ENCODE measurements at regions not wholly inside any gene's neighbourhood (a gene's known extent, or its start where the extent isn't known, plus 50 kb on each side); places are given as distances from the start of the nearest gene placed in this dataset.

GRCh38 chr5:111839438-111839837 lies 82.4 kb upstream of the NREP start:
- Histone ChIP-seq H3K79me2 (ENCODE audit: insufficient read depth, low read depth, low read length) (no peaks in the 10 kb centered on the region), H3K4me2 (ENCODE audit: low read length) (no peak overlapping the region), H2AFZ (ENCODE audit: low read length) (no peak overlapping the region), H3K36me3 (ENCODE audit: insufficient read depth, low read length) (no peaks in the 10 kb centered on the region), H3K4me1 (ENCODE audit: insufficient read depth, low read length, poor library complexity, severe bottlenecking) (no peaks in the 10 kb centered on the region), H4K20me1 (ENCODE audit: insufficient read depth, low read length) (no peaks in the 10 kb centered on the region), H3K4me3 (ENCODE audit: low read depth, low read length, poor library complexity, severe bottlenecking) (no peak overlapping the region), H3K27ac (ENCODE audit: low read depth, low read length, poor library complexity, severe bottlenecking) (no peak overlapping the region), H3K9me3 (ENCODE audit: low read length) (no peaks in the 10 kb centered on the region), H3K9me2 (ENCODE audit: insufficient read depth, low read length) (no peaks in the 10 kb centered on the region)
- no peak for DNase-seq (ENCODE audit: low spot score)
- TF ChIP-seq CTCF (conservative IDR thresholded peaks at IDR 0.05; ENCODE audit: low read length) (no peak), EZH2phosphoT487 (IDR thresholded peaks at IDR 0.05; ENCODE audit: borderline replicate concordance, low read depth, low read length) (no peak)
- no TSS peak for BruUV-seq (replicated peaks)
- intact Hi-C loops (cut with micrococcal nuclease; ENCODE audit: unreplicated experiment), result no loop called here
- ChIA-PET CTCF (ENCODE audit: unreplicated experiment) (no interaction called here), POLR2A (interaction anchor here (1.2 kb wide), 1 partner anchor 13 kb away, joined by 3 read pairs; no protein-coding TSS in a partner anchor)

GRCh38 chr5:111836426-111836825 lies 79.4 kb upstream of the NREP start:
- no peak for TF ChIP-seq CTCF (conservative IDR thresholded peaks at IDR 0.05; ENCODE audit: low read length)
- TF ChIP-seq EZH2phosphoT487 (IDR thresholded peaks at IDR 0.05; ENCODE audit: borderline replicate concordance, low read depth, low read length), result no peak
- no peaks in the 10 kb centered on the region for H3K79me2 ChIP-seq (ENCODE audit: insufficient read depth, low read depth, low read length)
- no peaks in the 10 kb centered on the region for H4K20me1 ChIP-seq (ENCODE audit: insufficient read depth, low read length)
- H2AFZ ChIP-seq (ENCODE audit: low read length), result no peak overlapping the region
- intact Hi-C loops (cut with micrococcal nuclease; ENCODE audit: unreplicated experiment), result no loop called here
- ChIA-PET POLR2A (no interaction called here), CTCF (ENCODE audit: unreplicated experiment) (no interaction called here)
- H3K9me3 ChIP-seq (ENCODE audit: low read length), result no peaks in the 10 kb centered on the region
- H3K9me2 ChIP-seq (ENCODE audit: insufficient read depth, low read length), result no peaks in the 10 kb centered on the region
- no peak overlapping the region for H3K4me3 ChIP-seq (ENCODE audit: low read depth, low read length, poor library complexity, severe bottlenecking)
- H3K4me1 ChIP-seq (ENCODE audit: insufficient read depth, low read length, poor library complexity, severe bottlenecking), result no peaks in the 10 kb centered on the region
- no peaks in the 10 kb centered on the region for H3K36me3 ChIP-seq (ENCODE audit: insufficient read depth, low read length)
- no peak overlapping the region for H3K27ac ChIP-seq (ENCODE audit: low read depth, low read length, poor library complexity, severe bottlenecking)
- no peak for DNase-seq (ENCODE audit: low spot score)
- no peak overlapping the region for H3K4me2 ChIP-seq (ENCODE audit: low read length)
- no TSS peak for BruUV-seq (replicated peaks)

DNA sequence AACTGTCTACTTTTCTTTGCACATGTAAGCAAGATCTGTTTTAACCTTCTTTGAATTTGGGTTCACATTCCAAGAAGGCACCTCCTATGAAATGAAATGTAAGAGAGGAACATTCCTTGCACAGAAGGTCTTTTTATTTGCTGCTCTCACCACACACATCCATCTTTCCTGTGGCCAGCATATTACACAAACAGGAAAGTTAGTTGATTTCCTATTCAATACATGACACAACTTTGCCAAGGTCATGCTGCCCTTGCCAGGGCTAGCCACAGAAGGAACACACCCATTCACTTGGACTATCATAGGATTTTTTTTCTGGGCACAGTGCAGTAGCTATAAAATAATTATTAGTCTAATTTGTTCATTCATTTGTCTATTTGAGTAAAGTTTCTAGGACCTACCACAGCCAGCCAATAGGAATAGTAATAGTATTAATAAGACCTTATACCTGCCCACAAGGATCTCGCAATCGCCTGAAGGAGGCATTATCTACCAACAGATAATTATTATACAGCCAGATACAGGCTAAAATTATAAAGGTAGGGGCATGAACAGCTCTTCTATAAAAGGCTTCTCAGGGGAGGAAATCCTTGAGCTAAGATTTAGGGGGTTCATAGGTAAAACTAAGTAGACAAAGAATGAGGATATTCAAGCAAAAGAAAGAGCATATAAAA lies 78.1 kb upstream of the NREP start:
- POLR2A ChIA-PET, result no interaction called here
- H3K4me2 ChIP-seq (ENCODE audit: low read length), result no peak overlapping the region
- H3K9me2 ChIP-seq (ENCODE audit: insufficient read depth, low read length), result no peaks in the 10 kb centered on the region
- no peaks in the 10 kb centered on the region for H3K36me3 ChIP-seq (ENCODE audit: insufficient read depth, low read length)
- H3K27ac ChIP-seq (ENCODE audit: low read depth, low read length, poor library complexity, severe bottlenecking), result no peak overlapping the region
- H4K20me1 ChIP-seq (ENCODE audit: insufficient read depth, low read length), result no peaks in the 10 kb centered on the region
- no peaks in the 10 kb centered on the region for H3K9me3 ChIP-seq (ENCODE audit: low read length)
- TF ChIP-seq CTCF (conservative IDR thresholded peaks at IDR 0.05; ENCODE audit: low read length), result no peak
- TF ChIP-seq EZH2phosphoT487 (IDR thresholded peaks at IDR 0.05; ENCODE audit: borderline replicate concordance, low read depth, low read length), result no peak
- BruUV-seq (replicated peaks), result no TSS peak
- intact Hi-C loops (cut with micrococcal nuclease; ENCODE audit: unreplicated experiment), result no loop called here
- no peak overlapping the region for H3K4me3 ChIP-seq (ENCODE audit: low read depth, low read length, poor library complexity, severe bottlenecking)
- H3K4me1 ChIP-seq (ENCODE audit: insufficient read depth, low read length, poor library complexity, severe bottlenecking), result no peaks in the 10 kb centered on the region
- H3K79me2 ChIP-seq (ENCODE audit: insufficient read depth, low read depth, low read length), result no peaks in the 10 kb centered on the region
- H2AFZ ChIP-seq (ENCODE audit: low read length), result no peak overlapping the region
- CTCF ChIA-PET (ENCODE audit: unreplicated experiment), result no interaction called here
- DNase-seq (ENCODE audit: low spot score), result no peak
